Caco-2 (cell line): ENCODE measurements at regions not wholly inside any gene's neighbourhood (a gene's known extent, or its start where the extent isn't known, plus 50 kb on each side); places are given as distances from the start of the nearest gene placed in this dataset.

Experiments
- BruUV-seq: library from RNA; stranded (reverse); fragments of 400-500 nt; replicated peaks from 2 replicates; lab custom pipeline; 2021; lab: Mats Ljungman, UMichigan
- CTCF ChIA-PET: fragments of 300-600 bp; sonication (Branson Sonifier 250); formaldehyde crosslinking; loops from one replicate; lab custom pipeline; 2022; ENCODE audit warnings: antibody characterized with exemption; lab: Charles Lee
- POLR2A ChIA-PET: fragments of 300-600 bp; sonication (Branson Sonifier 250); formaldehyde crosslinking; loops from one replicate; lab custom pipeline; 2022; ENCODE audit warnings: antibody characterized with exemption; lab: Charles Lee
- DNase-seq, 2 experiments: peaks; one replicate each; pipeline versions ENCODE4 v3.0.0 to v3.0.0-alpha.2; 2020 to 2022
- H3K27me3 ChIP-seq: replicated peaks from 2 replicates; pipeline ENCODE4 v1.6.0; 2011; ENCODE audit warnings: low read length; ENCODE audit not compliant: control insufficient read depth, insufficient read depth
- H3K36me3 ChIP-seq: 2 replicates; pipeline ENCODE4 v1.5.1; 2011; ENCODE audit warnings: low read length; ENCODE audit not compliant: control insufficient read depth, insufficient read depth
- H3K4me1 ChIP-seq: fragments of 250-450 bp; sonication (Bioruptor Pico); 2 replicates; pipeline ENCODE4 v1.5.1; 2020; ENCODE audit warnings: mild to moderate bottlenecking
- H3K4me3 ChIP-seq: 2 replicates; pipeline ENCODE4 v1.5.1; 2011; ENCODE audit warnings: low read depth, mild to moderate bottlenecking, control low read depth, low read length
- H3K9me3 ChIP-seq: fragments of 250-450 bp; sonication (Bioruptor Pico); 2 replicates; pipeline ENCODE4 v1.5.1; 2020; ENCODE audit warnings: mild to moderate bottlenecking, moderate library complexity
- H3K27ac Mint-ChIP-seq: one replicate; pipeline ENCODE4 v1.8.0; 2022; ENCODE audit warnings: mixed read lengths; ENCODE audit not compliant: unreplicated experiment
- H3K27me3 Mint-ChIP-seq: one replicate; pipeline ENCODE4 v1.8.0; 2022; ENCODE audit warnings: mixed read lengths; ENCODE audit not compliant: insufficient read depth, unreplicated experiment
- H3K36me3 Mint-ChIP-seq: one replicate; pipeline ENCODE4 v1.8.0; 2022; ENCODE audit warnings: mild to moderate bottlenecking, mixed read lengths; ENCODE audit not compliant: insufficient read depth, unreplicated experiment
- H3K4me1 Mint-ChIP-seq: one replicate; pipeline ENCODE4 v1.8.0; 2022; ENCODE audit warnings: low read depth, mixed read lengths; ENCODE audit not compliant: unreplicated experiment
- H3K4me3 Mint-ChIP-seq: one replicate; pipeline ENCODE4 v1.8.0; 2022; ENCODE audit warnings: mild to moderate bottlenecking, moderate library complexity, mixed read lengths; ENCODE audit not compliant: unreplicated experiment
- H3K9me3 Mint-ChIP-seq: one replicate; pipeline ENCODE4 v1.8.0; 2022; ENCODE audit warnings: mixed read lengths; ENCODE audit not compliant: unreplicated experiment
- intact Hi-C: fragments of 100-400 bp; cut with micrococcal nuclease; formaldehyde crosslinking; loops from one replicate; pipeline ENCODE4 v1.10.0; 2022; ENCODE audit not compliant: unreplicated experiment
- TF ChIP-seq, protein P1 (sequence below), 2 experiments: fragments of 200-600 bp in 1 of 2; IDR thresholded peaks; 1 replicate in 1 of 2; 2 replicates in 1 of 2; pipeline versions ENCODE4 v1.5.1 to v1.8.0; 2011 to 2022; ENCODE audit warnings: antibody characterized with exemption in 1 of 2, control low read depth in 1 of 2, inconsistent platforms in 1 of 2, low read depth in 1 of 2, low read length in 1 of 2, mild to moderate bottlenecking in 1 of 2, moderate library complexity in 1 of 2; ENCODE audit not compliant: insufficient read depth in 1 of 2, severe bottlenecking in 1 of 2, unreplicated experiment in 1 of 2

- intact Hi-C loops: no loop called here
- DNase-seq: no peak
- ChIA-PET CTCF (no interaction called here), POLR2A (interaction anchor here (0.7 kb wide), 1 partner anchor 1765 kb away, joined by 3 read pairs; no protein-coding TSS in a partner anchor)
- Histone ChIP-seq H3K27me3 (no peaks in the 10 kb centered on the region), H3K4me3 (no peak overlapping the region), H3K4me1 (peaks cover 9% of the 10 kb centered on the region), H3K36me3 (no peaks in the 10 kb centered on the region), H3K9me3 (peaks cover 3% of the 10 kb centered on the region)
- BruUV-seq: no TSS peak
- Mint-ChIP-seq H3K36me3 (no peaks in the 10 kb centered on the region), H3K4me1 (peaks cover 7% of the 10 kb centered on the region), H3K9me3 (no peaks in the 10 kb centered on the region), H3K27me3 (no peaks in the 10 kb centered on the region), H3K27ac (no peak overlapping the region), H3K4me3 (no peak overlapping the region)
- TF ChIP-seq, protein P1, sequence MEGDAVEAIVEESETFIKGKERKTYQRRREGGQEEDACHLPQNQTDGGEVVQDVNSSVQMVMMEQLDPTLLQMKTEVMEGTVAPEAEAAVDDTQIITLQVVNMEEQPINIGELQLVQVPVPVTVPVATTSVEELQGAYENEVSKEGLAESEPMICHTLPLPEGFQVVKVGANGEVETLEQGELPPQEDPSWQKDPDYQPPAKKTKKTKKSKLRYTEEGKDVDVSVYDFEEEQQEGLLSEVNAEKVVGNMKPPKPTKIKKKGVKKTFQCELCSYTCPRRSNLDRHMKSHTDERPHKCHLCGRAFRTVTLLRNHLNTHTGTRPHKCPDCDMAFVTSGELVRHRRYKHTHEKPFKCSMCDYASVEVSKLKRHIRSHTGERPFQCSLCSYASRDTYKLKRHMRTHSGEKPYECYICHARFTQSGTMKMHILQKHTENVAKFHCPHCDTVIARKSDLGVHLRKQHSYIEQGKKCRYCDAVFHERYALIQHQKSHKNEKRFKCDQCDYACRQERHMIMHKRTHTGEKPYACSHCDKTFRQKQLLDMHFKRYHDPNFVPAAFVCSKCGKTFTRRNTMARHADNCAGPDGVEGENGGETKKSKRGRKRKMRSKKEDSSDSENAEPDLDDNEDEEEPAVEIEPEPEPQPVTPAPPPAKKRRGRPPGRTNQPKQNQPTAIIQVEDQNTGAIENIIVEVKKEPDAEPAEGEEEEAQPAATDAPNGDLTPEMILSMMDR (IDR thresholded peaks at IDR 0.05; ENCODE audit: insufficient read depth in 1 of 2, low read depth in 1 of 2, low read length in 1 of 2, severe bottlenecking in 1 of 2, unreplicated experiment in 1 of 2): no peak
These were observed 178.7 kb upstream of the DPYD start for GRCh38 chr1:98099501-98099900.

DNA sequence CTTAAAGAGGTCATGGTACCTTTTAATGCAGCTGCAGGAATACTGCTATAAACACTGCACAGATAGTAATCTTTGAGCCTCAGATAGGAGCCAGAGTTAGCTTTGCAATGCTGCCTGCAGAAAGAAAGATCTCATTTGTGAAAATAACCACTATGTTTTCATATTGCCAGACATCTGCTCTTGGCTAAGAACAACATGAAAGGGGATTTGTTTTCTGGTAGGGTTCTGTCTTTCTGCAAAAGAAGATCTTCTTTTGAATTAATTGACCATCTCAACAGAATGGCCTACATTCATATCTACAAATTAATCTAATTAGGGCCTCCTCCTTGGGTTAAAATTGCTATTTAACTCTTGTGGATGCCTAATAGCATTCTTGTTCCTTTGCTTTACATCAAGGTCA is 177.6 kb upstream of the DPYD start:
- no TSS peak for BruUV-seq
- Histone ChIP-seq H3K36me3 (no peaks in the 10 kb centered on the region), H3K4me3 (no peak overlapping the region), H3K9me3 (peaks cover 3% of the 10 kb centered on the region), H3K27me3 (no peaks in the 10 kb centered on the region), H3K4me1 (peaks cover 9% of the 10 kb centered on the region)
- Mint-ChIP-seq H3K27me3 (no peaks in the 10 kb centered on the region), H3K27ac (no peak overlapping the region), H3K36me3 (no peaks in the 10 kb centered on the region), H3K4me1 (peaks cover under 1% of the 10 kb centered on the region), H3K9me3 (no peaks in the 10 kb centered on the region), H3K4me3 (no peak overlapping the region)
- ChIA-PET CTCF (no interaction called here), POLR2A (no interaction called here)
- no peak for DNase-seq
- intact Hi-C loops: no loop called here
- TF ChIP-seq, protein P1 (IDR thresholded peaks at IDR 0.05; ENCODE audit: insufficient read depth in 1 of 2, low read depth in 1 of 2, low read length in 1 of 2, severe bottlenecking in 1 of 2, unreplicated experiment in 1 of 2): no peak

DNA sequence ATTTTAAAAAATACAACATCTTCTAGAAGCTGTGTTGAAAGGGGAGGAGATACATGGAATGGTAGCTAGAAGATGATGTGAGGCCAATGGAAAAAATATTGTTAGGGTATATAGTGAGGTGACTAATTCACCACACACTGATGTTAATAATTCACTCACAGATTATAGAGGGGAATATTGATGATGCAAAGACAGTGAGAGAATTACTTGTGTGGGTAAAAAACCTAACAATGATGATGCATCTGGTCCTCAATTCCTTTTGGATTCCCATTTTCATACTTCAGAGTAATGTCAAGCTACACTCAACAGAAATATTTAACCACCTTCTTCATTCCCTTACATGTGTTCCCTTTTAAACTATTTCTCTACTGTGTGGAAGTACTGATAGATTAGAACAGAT is 169.5 kb upstream of the DPYD start:
- Histone ChIP-seq H3K9me3 (peaks cover 7% of the 10 kb centered on the region), H3K4me1 (peaks cover 6% of the 10 kb centered on the region), H3K4me3 (no peak overlapping the region), H3K27me3 (no peaks in the 10 kb centered on the region), H3K36me3 (no peaks in the 10 kb centered on the region)
- intact Hi-C loops: no loop called here
- POLR2A ChIA-PET: interaction anchor here (0.6 kb wide), 1 partner anchor 169 kb away, joined by 5 read pairs; the partner anchor contains the start of gene DPYD
- no TSS peak for BruUV-seq
- Mint-ChIP-seq H3K4me1 (peaks cover 20% of the 10 kb centered on the region), H3K27ac (no peak overlapping the region), H3K36me3 (peaks cover 10% of the 10 kb centered on the region), H3K4me3 (no peak overlapping the region), H3K9me3 (peaks cover 6% of the 10 kb centered on the region), H3K27me3 (no peaks in the 10 kb centered on the region)
- no peak for DNase-seq
- TF ChIP-seq, protein P1 (IDR thresholded peaks at IDR 0.05; ENCODE audit: insufficient read depth in 1 of 2, low read depth in 1 of 2, low read length in 1 of 2, severe bottlenecking in 1 of 2, unreplicated experiment in 1 of 2): no peak
- CTCF ChIA-PET: no interaction called here
